Small intestine (tissue), 7 donors: ENCODE measurements at regions not wholly inside any gene's neighbourhood (a gene's known extent, or its start where the extent isn't known, plus 50 kb on each side); places are given as distances from the start of the nearest gene placed in this dataset.
A peak's percentile ranks its signal among the peaks of the same experiment; 100 is the strongest.

Experiments
- DNase-seq, 2 donors: peaks; one replicate each; pipeline versions ENCODE4 v3.0.0 to v3.0.0-alpha.2; 2013
- FAIRE-seq: peaks from 2 replicates; lab custom pipeline; 2012; peaks lifted over from hg19 to GRCh38; lab: Jason Lieb, UNC
- H3K27ac ChIP-seq, 3 donors: one replicate each; pipeline ENCODE4 v1.5.1; 2013; ENCODE audit warnings: low read length in 2 of 3, mild to moderate bottlenecking in 2 of 3, control low read depth in 1 of 3, inconsistent platforms in 1 of 3, low read depth in 1 of 3, moderate library complexity in 1 of 3
- H3K27me3 ChIP-seq, 3 donors: one replicate each; pipeline ENCODE4 v1.6.1; 2013; ENCODE audit warnings: low read length in 3 of 3, inconsistent platforms in 1 of 3; ENCODE audit not compliant: control insufficient read depth in 3 of 3, insufficient read depth in 3 of 3
- H3K36me3 ChIP-seq, 3 donors: one replicate each; pipeline ENCODE4 v1.6.1; 2013; ENCODE audit warnings: low read length in 3 of 3, inconsistent platforms in 1 of 3, low read depth in 1 of 3, mild to moderate bottlenecking in 1 of 3, moderate library complexity in 1 of 3; ENCODE audit not compliant: control insufficient read depth in 3 of 3, insufficient read depth in 2 of 3
- H3K4me1 ChIP-seq, 3 donors: one replicate each; pipeline ENCODE4 v1.6.1; 2013; ENCODE audit warnings: low read length in 2 of 3, inconsistent platforms in 1 of 3, low read depth in 1 of 3, mild to moderate bottlenecking in 1 of 3, moderate library complexity in 1 of 3; ENCODE audit not compliant: control insufficient read depth in 3 of 3, insufficient read depth in 2 of 3
- H3K4me3 ChIP-seq, 3 donors: one replicate each; pipeline ENCODE4 v1.5.1; 2013; ENCODE audit warnings: low read length in 3 of 3, control low read depth in 1 of 3, inconsistent platforms in 1 of 3, low read depth in 1 of 3, mild to moderate bottlenecking in 1 of 3, moderate library complexity in 1 of 3
- H3K9me3 ChIP-seq, 2 donors: one replicate each; pipeline ENCODE4 v1.6.1; 2013; ENCODE audit warnings: low read depth in 1 of 2, low read length in 1 of 2; ENCODE audit not compliant: control insufficient read depth in 2 of 2, insufficient read depth in 1 of 2
- WGBS, 3 donors: extraction: QIAGEN DNeasy Blood & Tissue Kit; methylation state at CpG; one replicate each; pipeline ENCODE4 v1.1.7; 2013; 5-methylcytosine and 5-hydroxymethylcytosine counted together
- donor health status: healthy with polysubstance abuse.
- donor health status: control.
- donor health status: control.
- donor health status: Bipolar disorder and iron deficiency.
- donor health status: healthy.

GRCh38 chr1:217228689-217229088 is 402.2 kb downstream of the GPATCH2 start:
- Histone ChIP-seq H3K27me3 (no peaks in the 10 kb centered on the region), H3K27ac (no peak overlapping the region), H3K4me3 (no peak overlapping the region), H3K4me1 (no peaks in the 10 kb centered on the region), H3K36me3 (no peaks in the 10 kb centered on the region), H3K9me3 (no peaks in the 10 kb centered on the region)
- DNase-seq (no peak), FAIRE-seq (no peak)
- WGBS, 3 donors, result 71 to 88% (median 82%) methylated on average over 5 of the region's 5 CpGs

DNA sequence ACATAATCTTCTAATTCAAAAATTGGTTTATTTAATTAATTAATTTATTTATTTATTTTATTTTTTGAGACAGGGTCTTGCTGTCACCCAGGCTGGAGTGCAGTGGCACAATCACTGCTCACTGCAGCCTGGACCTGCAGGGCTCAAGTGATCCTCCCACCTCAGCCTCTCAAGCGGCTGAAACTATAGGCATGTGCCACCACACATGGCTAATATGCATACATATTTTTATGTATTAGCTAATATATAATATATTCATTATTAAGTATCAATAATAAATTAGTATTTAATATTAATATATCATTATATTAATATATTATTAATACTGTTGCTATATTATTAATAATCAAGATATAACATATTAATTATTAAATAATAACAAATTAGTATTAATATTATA is 406.7 kb downstream of the GPATCH2 start:
- WGBS, 3 donors, result 83 to 96% (median 91%) methylated on average over 1 of the region's 1 CpG
- DNase-seq, result no peak
- no peaks in the 10 kb centered on the region for H3K9me3 ChIP-seq
- no peaks in the 10 kb centered on the region for H3K36me3 ChIP-seq
- H3K27me3 ChIP-seq, result no peaks in the 10 kb centered on the region
- H3K4me1 ChIP-seq, result no peaks in the 10 kb centered on the region
- H3K27ac ChIP-seq, result no peak overlapping the region
- no peak overlapping the region for H3K4me3 ChIP-seq
- no peak for FAIRE-seq

DNA sequence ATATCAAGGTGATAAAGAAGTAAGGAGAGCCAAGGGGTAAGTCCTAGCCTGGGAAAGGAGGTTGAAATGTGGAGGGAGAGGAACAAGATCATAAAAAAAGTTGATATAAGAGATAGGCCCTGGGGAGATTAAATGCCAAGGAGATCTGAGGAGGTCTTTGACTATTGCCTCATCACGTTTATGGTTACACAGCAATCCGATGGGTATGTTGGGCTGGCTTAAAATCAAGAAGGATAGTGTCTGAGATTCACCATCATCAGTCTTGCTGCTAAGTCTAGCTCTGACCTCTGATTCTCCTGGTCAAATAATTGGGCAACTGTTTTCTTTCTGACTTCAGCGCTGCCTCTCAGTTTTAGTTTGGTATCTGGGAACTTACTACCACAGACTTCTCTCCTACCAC is 416.3 kb downstream of the GPATCH2 start:
- H3K27ac ChIP-seq, result no peak overlapping the region
- no peaks in the 10 kb centered on the region for H3K4me1 ChIP-seq
- no peak for DNase-seq
- no peaks in the 10 kb centered on the region for H3K9me3 ChIP-seq
- WGBS, 3 donors, result 65 to 75% (median 70%) methylated on average over 3 of the region's 3 CpGs
- no peaks in the 10 kb centered on the region for H3K36me3 ChIP-seq
- no peak for FAIRE-seq
- H3K4me3 ChIP-seq, result no peak overlapping the region
- no peaks in the 10 kb centered on the region for H3K27me3 ChIP-seq

DNA sequence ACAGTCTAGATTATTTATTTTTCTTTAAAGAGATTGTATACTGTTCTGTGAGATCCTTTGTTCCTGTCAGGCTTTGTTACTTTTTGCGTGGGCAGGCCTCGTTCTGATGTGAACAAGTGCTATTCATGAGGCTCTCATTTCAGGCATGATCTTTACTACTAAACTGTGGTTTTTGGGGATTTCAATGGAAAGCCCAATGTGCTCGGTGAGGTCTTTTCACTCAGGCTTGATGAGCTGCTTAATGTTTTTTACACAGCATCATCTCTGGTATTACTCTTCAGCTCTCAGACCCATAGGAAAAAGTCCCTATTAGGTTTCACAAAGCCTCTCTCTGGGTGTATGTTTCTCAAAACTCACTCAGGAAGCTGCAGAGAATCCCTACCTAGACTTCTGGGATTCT is 419.4 kb downstream of the GPATCH2 start:
- Histone ChIP-seq H3K9me3 (peaks cover 0 to 5% of the 10 kb centered on the region in 2 donors), H3K4me1 (no peaks in the 10 kb centered on the region), H3K36me3 (no peaks in the 10 kb centered on the region), H3K27me3 (no peaks in the 10 kb centered on the region), H3K4me3 (no peak overlapping the region), H3K27ac (no peak overlapping the region)
- DNase-seq (no peak), FAIRE-seq (no peak)
- WGBS, 3 donors, result 84 to 88% (median 85%) methylated on average over 3 of the region's 3 CpGs

DNA sequence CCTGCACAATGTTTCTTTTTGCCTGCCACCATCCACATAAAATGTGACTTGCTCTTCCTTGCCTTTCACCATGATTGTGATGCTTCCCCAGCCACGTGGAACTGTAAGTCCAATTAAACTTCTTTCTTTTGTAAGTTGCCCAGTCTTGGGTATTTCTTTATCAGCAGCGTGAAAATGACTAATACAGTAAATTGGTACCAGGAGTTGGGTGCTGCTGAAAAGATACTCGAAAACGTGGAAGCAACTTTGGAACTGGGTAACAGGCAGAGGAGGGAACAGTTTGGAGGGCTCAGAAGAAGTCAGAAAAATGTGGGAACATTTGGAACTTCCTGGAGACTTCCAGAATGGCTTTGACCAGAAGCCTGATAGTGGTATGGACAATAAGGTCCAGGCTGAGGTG is 425.3 kb downstream of the GPATCH2 start:
- Histone ChIP-seq H3K36me3 (no peaks in the 10 kb centered on the region), H3K9me3 (peaks cover 0 to 16% of the 10 kb centered on the region in 2 donors), H3K27ac (no peak overlapping the region), H3K27me3 (no peaks in the 10 kb centered on the region), H3K4me3 (no peak overlapping the region), H3K4me1 (no peaks in the 10 kb centered on the region)
- DNase-seq, result no peak
- 75 to 89% (median 87%) methylated on average over 4 of the region's 4 CpGs for WGBS, 3 donors
- no peak for FAIRE-seq

- no peak for FAIRE-seq
- WGBS, 3 donors, result 62 to 94% (median 83%) methylated on average over 1 of the region's 1 CpG
- H3K36me3 ChIP-seq, result no peaks in the 10 kb centered on the region
Measured at GRCh38 chr1:217196616-217197015, 434.3 kb downstream of the GPATCH2 start.

DNA sequence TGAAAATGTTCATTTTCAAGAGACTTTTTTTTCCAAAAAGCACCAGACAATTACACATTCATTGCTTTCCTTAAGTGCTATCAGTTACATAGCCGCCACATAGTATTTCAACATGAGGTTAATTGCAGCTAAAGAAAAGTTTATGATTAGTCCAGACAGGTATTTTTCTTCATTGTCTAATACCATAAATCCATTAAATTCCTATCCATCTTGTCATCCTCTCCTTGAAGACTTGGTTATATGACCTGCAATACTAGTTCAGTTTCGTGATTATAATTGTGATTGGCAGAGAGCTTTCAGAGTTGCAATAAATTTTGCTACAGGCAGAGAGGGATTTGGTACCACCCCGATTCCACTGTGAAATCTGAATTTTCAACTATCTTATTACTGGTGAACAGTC is 437.7 kb downstream of the GPATCH2 start:
- DNase-seq, result peak in 1 of 2 donors; percentile 35
- H3K4me1 ChIP-seq, result no peaks in the 10 kb centered on the region
- no peak for FAIRE-seq
- no peak overlapping the region for H3K4me3 ChIP-seq
- H3K27ac ChIP-seq, result no peak overlapping the region
- 29 to 56% (median 40%) methylated on average over 3 of the region's 3 CpGs for WGBS, 3 donors
- H3K36me3 ChIP-seq, result no peaks in the 10 kb centered on the region
- H3K27me3 ChIP-seq, result no peaks in the 10 kb centered on the region
- H3K9me3 ChIP-seq, result peaks cover 0 to 4% of the 10 kb centered on the region in 2 donors

More at GRCh38 chr1:217196616-217197015, 434.3 kb downstream of the GPATCH2 start:
- Histone ChIP-seq H3K27me3 (no peaks in the 10 kb centered on the region), H3K4me1 (no peaks in the 10 kb centered on the region), H3K4me3 (no peak overlapping the region), H3K27ac (no peak overlapping the region), H3K9me3 (no peaks in the 10 kb centered on the region)
- DNase-seq, result no peak

GRCh38 chr1:217191441-217191840 is 439.4 kb downstream of the GPATCH2 start:
- no peaks in the 10 kb centered on the region for H3K36me3 ChIP-seq
- DNase-seq (peak; percentile 9 to 53), FAIRE-seq (no peak)
- H3K4me3 ChIP-seq, result no peak overlapping the region
- WGBS, 3 donors, result 56 to 72% (median 66%) methylated on average over 2 of the region's 2 CpGs
- no peak overlapping the region for H3K27ac ChIP-seq
- H3K9me3 ChIP-seq, result peaks cover 0 to 7% of the 10 kb centered on the region in 2 donors
- H3K4me1 ChIP-seq, result no peaks in the 10 kb centered on the region
- H3K27me3 ChIP-seq, result no peaks in the 10 kb centered on the region

DNA sequence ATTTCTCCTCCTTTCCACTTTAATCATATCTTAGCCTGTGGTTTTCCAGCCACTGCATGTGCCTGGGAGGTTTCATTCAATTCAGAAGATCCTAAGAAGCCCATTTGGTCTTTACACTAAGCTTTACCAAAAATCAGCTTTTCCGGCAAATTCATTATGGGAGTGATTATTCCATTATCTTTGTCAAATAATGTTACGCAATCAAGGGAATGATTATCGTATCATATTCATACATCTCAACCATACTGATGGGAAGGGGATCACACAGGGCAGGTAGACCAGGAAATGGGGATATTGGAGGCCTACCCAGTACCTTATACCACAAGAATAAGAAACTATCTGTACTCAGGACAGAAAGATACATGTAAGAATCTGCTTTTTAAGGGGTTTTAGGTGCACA is 440.5 kb downstream of the GPATCH2 start:
- 75 to 94% (median 91%) methylated on average over 3 of the region's 3 CpGs for WGBS, 3 donors
- H3K27ac ChIP-seq, result no peak overlapping the region
- H3K4me1 ChIP-seq, result no peaks in the 10 kb centered on the region
- H3K36me3 ChIP-seq, result no peaks in the 10 kb centered on the region
- peaks cover 0 to 8% of the 10 kb centered on the region in 2 donors for H3K9me3 ChIP-seq
- FAIRE-seq, result no peak
- H3K4me3 ChIP-seq, result no peak overlapping the region
- H3K27me3 ChIP-seq, result no peaks in the 10 kb centered on the region
- DNase-seq, result no peak
